ENCODE measurements at regions not wholly inside any gene's neighbourhood (a gene's known extent, or its start where the extent isn't known, plus 50 kb on each side); places are given as distances from the start of the nearest gene placed in this dataset.

DNA sequence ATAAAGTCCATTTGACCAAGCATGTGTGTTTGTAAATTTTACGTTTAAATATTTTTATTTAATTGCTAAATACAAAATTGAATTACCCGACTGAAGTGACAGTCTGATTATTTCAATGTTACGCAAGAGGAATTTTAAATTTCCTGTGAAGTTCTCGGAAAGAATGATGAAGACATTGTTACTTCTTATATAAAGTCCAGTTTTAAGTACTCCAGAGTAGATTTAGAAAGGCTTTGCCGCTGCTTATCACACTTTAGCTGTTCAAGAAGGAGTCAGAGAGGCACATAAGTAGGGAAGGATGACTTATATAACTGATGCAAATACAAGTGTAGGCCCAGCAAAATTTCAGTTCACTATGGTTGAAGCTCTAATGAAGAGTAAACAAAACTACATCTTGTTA is 265.1 kb upstream of the CITED2 start:
- TF ChIP-seq, protein P1, sequence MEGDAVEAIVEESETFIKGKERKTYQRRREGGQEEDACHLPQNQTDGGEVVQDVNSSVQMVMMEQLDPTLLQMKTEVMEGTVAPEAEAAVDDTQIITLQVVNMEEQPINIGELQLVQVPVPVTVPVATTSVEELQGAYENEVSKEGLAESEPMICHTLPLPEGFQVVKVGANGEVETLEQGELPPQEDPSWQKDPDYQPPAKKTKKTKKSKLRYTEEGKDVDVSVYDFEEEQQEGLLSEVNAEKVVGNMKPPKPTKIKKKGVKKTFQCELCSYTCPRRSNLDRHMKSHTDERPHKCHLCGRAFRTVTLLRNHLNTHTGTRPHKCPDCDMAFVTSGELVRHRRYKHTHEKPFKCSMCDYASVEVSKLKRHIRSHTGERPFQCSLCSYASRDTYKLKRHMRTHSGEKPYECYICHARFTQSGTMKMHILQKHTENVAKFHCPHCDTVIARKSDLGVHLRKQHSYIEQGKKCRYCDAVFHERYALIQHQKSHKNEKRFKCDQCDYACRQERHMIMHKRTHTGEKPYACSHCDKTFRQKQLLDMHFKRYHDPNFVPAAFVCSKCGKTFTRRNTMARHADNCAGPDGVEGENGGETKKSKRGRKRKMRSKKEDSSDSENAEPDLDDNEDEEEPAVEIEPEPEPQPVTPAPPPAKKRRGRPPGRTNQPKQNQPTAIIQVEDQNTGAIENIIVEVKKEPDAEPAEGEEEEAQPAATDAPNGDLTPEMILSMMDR (IDR thresholded peaks at IDR 0.05), result no peak
- no peaks in the 10 kb centered on the region for H3K27me3 ChIP-seq
- H3K27ac ChIP-seq, result no peak overlapping the region
- H3K36me3 ChIP-seq, result no peaks in the 10 kb centered on the region
- H3K9me3 ChIP-seq, result no peaks in the 10 kb centered on the region
- no peak for DNase-seq (ENCODE audit: low spot score)
- no peak overlapping the region for H3K4me3 ChIP-seq
- peaks cover 0 to 9% of the 10 kb centered on the region in 2 donors for H3K4me1 ChIP-seq

DNA sequence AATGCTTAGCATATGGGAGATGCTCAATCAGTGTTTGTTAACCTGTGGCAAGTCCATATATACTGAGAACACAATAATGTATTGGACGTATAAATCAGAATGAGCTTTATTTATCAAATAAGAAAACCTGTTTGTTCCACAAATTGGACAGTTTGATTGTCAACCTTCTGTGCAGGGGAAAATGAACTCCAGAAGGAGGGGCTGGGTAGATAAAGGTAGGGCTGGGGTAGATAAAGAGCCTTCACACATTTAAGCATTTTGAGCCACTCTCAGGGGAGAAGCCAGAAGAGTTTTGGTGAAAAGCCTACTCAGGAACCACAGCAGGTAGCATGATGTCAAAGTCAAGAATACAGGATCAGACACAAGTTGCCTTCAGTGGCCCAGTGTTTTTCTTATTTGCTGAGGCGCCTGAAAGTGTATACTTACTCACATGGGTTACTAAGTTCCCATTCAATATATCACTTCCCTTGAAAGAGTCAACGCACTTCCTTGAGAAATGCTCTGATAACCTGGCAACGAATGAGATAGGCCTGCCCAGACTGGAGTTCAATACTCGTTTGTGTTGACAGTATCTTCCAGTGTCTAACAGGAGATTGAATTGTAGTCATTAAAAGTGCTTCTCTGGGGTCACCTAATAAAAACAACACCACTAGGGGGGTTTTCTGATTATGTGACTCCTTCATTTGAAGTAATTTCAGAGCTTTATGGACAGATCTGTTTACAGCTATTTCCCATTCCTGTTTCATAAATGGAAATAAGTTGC is 263.9 kb upstream of the CITED2 start:
- TF ChIP-seq, protein P1 (IDR thresholded peaks at IDR 0.05), result no peak
- H3K36me3 ChIP-seq, result no peaks in the 10 kb centered on the region
- no peak overlapping the region for H3K27ac ChIP-seq
- no peaks in the 10 kb centered on the region for H3K27me3 ChIP-seq
- DNase-seq (ENCODE audit: low spot score), result no peak
- H3K4me3 ChIP-seq, result no peak overlapping the region
- no peaks in the 10 kb centered on the region for H3K4me1 ChIP-seq
- H3K9me3 ChIP-seq, result no peaks in the 10 kb centered on the region

- DNase-seq (ENCODE audit: low spot score), result no peak
- H3K4me1 ChIP-seq, result no peaks in the 10 kb centered on the region
- H3K9me3 ChIP-seq, result no peaks in the 10 kb centered on the region
- H3K36me3 ChIP-seq, result no peaks in the 10 kb centered on the region
- H3K27me3 ChIP-seq, result no peaks in the 10 kb centered on the region
- no peak overlapping the region for H3K27ac ChIP-seq
- TF ChIP-seq, protein P1 (IDR thresholded peaks at IDR 0.05), result no peak
- H3K4me3 ChIP-seq, result no peak overlapping the region
These were observed 263.3 kb upstream of the CITED2 start for GRCh38 chr6:139637766-139638165.

GRCh38 chr6:139636391-139636790 is 261.9 kb upstream of the CITED2 start:
- no peak overlapping the region for H3K4me3 ChIP-seq
- H3K4me1 ChIP-seq, result no peaks in the 10 kb centered on the region
- no peak for DNase-seq (ENCODE audit: low spot score)
- H3K36me3 ChIP-seq, result no peaks in the 10 kb centered on the region
- no peaks in the 10 kb centered on the region for H3K9me3 ChIP-seq
- no peaks in the 10 kb centered on the region for H3K27me3 ChIP-seq
- TF ChIP-seq, protein P1 (IDR thresholded peaks at IDR 0.05), result no peak
- no peak overlapping the region for H3K27ac ChIP-seq

GRCh38 chr6:139635401-139636130 is 261.1 kb upstream of the CITED2 start:
- TF ChIP-seq, protein P1 (IDR thresholded peaks at IDR 0.05), result no peak
- Histone ChIP-seq H3K4me3 (no peak overlapping the region), H3K27me3 (no peaks in the 10 kb centered on the region), H3K9me3 (no peaks in the 10 kb centered on the region), H3K27ac (no peak overlapping the region), H3K4me1 (no peaks in the 10 kb centered on the region), H3K36me3 (no peaks in the 10 kb centered on the region)
- no peak for DNase-seq (ENCODE audit: low spot score)

All from right atrium auricular region (tissue), 2 donors.